Hepatic stellate cell (primary cell): ENCODE measurements at regions not wholly inside any gene's neighbourhood (a gene's known extent, or its start where the extent isn't known, plus 50 kb on each side); places are given as distances from the start of the nearest gene placed in this dataset.

ENCODE experiments used
- DNase-seq: peaks from one replicate; pipeline ENCODE4 v3.0.0; 2011; ENCODE audit warnings: low spot score

GRCh38 chr20:48015141-48015910, 230.0 kb upstream of the SULF2 start:
- DNase-seq = no peak

- no peak for DNase-seq
Measured at GRCh38 chr20:48012401-48012974, 227.2 kb upstream of the SULF2 start.

- no peak for DNase-seq
Measured at GRCh38 chr20:48011025-48011424, 225.7 kb upstream of the SULF2 start.

GRCh38 chr20:48010623-48011022, 225.3 kb upstream of the SULF2 start:
- no peak for DNase-seq

- no peak for DNase-seq
Measured at GRCh38 chr20:48008850-48009515, 223.7 kb upstream of the SULF2 start.

GRCh38 chr20:48007351-48007750, 222.1 kb upstream of the SULF2 start:
- no peak for DNase-seq

GRCh38 chr20:48006036-48006833, 221.0 kb upstream of the SULF2 start:
- DNase-seq = no peak

GRCh38 chr20:48003021-48003420, 217.7 kb upstream of the SULF2 start:
- DNase-seq = no peak

GRCh38 chr20:48002517-48002970, 217.3 kb upstream of the SULF2 start:
- DNase-seq = no peak

GRCh38 chr20:47999166-47999565, 213.9 kb upstream of the SULF2 start:
- DNase-seq = no peak

GRCh38 chr20:47998736-47999135, 213.5 kb upstream of the SULF2 start:
- DNase-seq = no peak

GRCh38 chr20:47995661-47996060, 210.4 kb upstream of the SULF2 start:
- no peak for DNase-seq

GRCh38 chr20:47993817-47994216, 208.5 kb upstream of the SULF2 start:
- DNase-seq = no peak

GRCh38 chr20:47993035-47993755, 207.9 kb upstream of the SULF2 start:
- DNase-seq = no peak

GRCh38 chr20:47991875-47992488, 206.7 kb upstream of the SULF2 start:
- no peak for DNase-seq

- no peak for DNase-seq
Measured at GRCh38 chr20:47990507-47991150, 205.3 kb upstream of the SULF2 start.

- DNase-seq = no peak
Measured at GRCh38 chr20:47989957-47990356, 204.7 kb upstream of the SULF2 start.

- DNase-seq = no peak
Measured at GRCh38 chr20:47988676-47989075, 203.4 kb upstream of the SULF2 start.

- DNase-seq = no peak
Measured at GRCh38 chr20:47985092-47985850, 200.0 kb upstream of the SULF2 start.

GRCh38 chr20:47984437-47984836, 199.2 kb upstream of the SULF2 start:
- no peak for DNase-seq
